ENCODE measurements at regions not wholly inside any gene's neighbourhood (a gene's known extent, or its start where the extent isn't known, plus 50 kb on each side); places are given as distances from the start of the nearest gene placed in this dataset.

DNA sequence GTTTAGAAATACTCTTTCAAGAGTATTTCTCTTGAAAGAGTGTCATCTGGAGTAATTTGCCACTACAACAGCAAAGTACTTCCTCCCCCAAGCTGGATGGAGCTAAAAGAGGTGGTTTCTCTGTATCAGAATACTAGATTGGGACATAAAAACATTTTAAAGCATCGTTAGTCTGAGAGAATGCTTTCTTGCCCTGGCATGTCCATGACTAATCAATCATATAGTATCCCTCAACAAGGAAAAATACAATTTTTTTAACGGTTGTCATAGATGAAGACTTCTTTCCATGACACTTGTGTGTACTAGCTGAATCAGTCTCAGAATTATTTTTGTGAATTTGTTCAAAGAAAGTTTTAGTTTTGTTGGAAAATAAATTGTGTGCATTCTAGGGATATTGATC, 237.9 kb downstream of the NEBL start:
- no peak overlapping the region for H2BK15ac ChIP-seq (ENCODE audit: low read length)
- no peaks in the 10 kb centered on the region for H3K79me1 ChIP-seq (ENCODE audit: low read depth, low read length)
- H2BK12ac ChIP-seq (ENCODE audit: low read depth, low read length): no peak overlapping the region
- H3K9me3 ChIP-seq (ENCODE audit: insufficient read depth in 2 of 2, low read depth in 1 of 2, low read length in 1 of 2): peaks cover 2 to 3% of the 10 kb centered on the region in 2 experiments; a peak in 1 of 4 replicates
- no peak overlapping the region for H4K5ac ChIP-seq (ENCODE audit: insufficient read length, low read depth, low read length)
- H3K23me2 ChIP-seq (ENCODE audit: low read depth, low read length): no peaks in the 10 kb centered on the region
- no peak for FAIRE-seq
- H4K20me1 ChIP-seq (replicated peaks in 1 of 2; ENCODE audit: control insufficient read depth in 1 of 2, insufficient read depth in 2 of 2, low read length in 2 of 2): no peaks in the 10 kb centered on the region
- DNase-seq (ENCODE audit: low read depth in 1 of 2, low spot score in 2 of 2): no peak
- H2AFZ ChIP-seq (ENCODE audit: low read length): no peak overlapping the region
- no peak overlapping the region for H3K56ac ChIP-seq (replicated peaks; ENCODE audit: insufficient read length, low read depth, low read length)
- H4K8ac ChIP-seq (ENCODE audit: extremely low read depth, insufficient read depth, low read length): no peak overlapping the region
- H3K23ac ChIP-seq (ENCODE audit: insufficient read length): no peak overlapping the region
- H3K9ac ChIP-seq (replicated peaks in 1 of 4; ENCODE audit: extremely low read depth in 1 of 4, low read depth in 3 of 4, low read length in 3 of 4): no peak overlapping the region
- H3K14ac ChIP-seq (ENCODE audit: insufficient read length): no peak overlapping the region
- no peak overlapping the region for H2BK20ac ChIP-seq (ENCODE audit: low read length)
- WGBS, 2 experiments (ENCODE audit: extremely low coverage in 1 of 2, insufficient coverage in 1 of 2, insufficient read length in 1 of 2, insufficient replicate concordance in 2 of 2, low coverage in 1 of 2, low lambda C conversion rate in 2 of 2, missing lambda C conversion rate in 1 of 2): 86% methylated on average over 2 of the region's 2 CpGs; no CpG with 5 or more reads in 1 of the 2 experiments
- no peak overlapping the region for H4K91ac ChIP-seq (replicated peaks; ENCODE audit: insufficient read length, low read length)
- no peaks in the 10 kb centered on the region for H3K79me2 ChIP-seq (ENCODE audit: control insufficient read depth in 1 of 2, insufficient read depth in 2 of 2, low read length in 2 of 2)
- no peak overlapping the region for H3K18ac ChIP-seq (ENCODE audit: extremely low read depth, low read length)
- peaks cover 0 to 3% (median 0%) of the 10 kb centered on the region in 4 experiments; a peak in 1 of 7 replicates for H3K4me1 ChIP-seq (replicated peaks in 1 of 4; ENCODE audit: control insufficient read depth in 3 of 4, insufficient read depth in 4 of 4, low read length in 3 of 4)
- ChIA-PET CTCF (ENCODE audit: partially characterized antibody) (no interaction called here), POLR2A (ENCODE audit: partially characterized antibody) (no interaction called here)
- no peak overlapping the region for H2BK5ac ChIP-seq (ENCODE audit: low read depth, low read length)
- no peaks in the 10 kb centered on the region for H3K27me3 ChIP-seq (replicated peaks in 1 of 4; ENCODE audit: control insufficient read depth in 3 of 4, extremely low read depth in 1 of 4, insufficient read depth in 3 of 4, low read length in 3 of 4)
- H3K36me3 ChIP-seq (ENCODE audit: control insufficient read depth in 2 of 4, insufficient read depth in 4 of 4, low read length in 3 of 4): no peaks in the 10 kb centered on the region
- no peak overlapping the region for H3K4ac ChIP-seq (replicated peaks; ENCODE audit: insufficient read length, low read depth, low read length)
- no peak for TF ChIP-seq SRF (IDR thresholded peaks at IDR 0.05; ENCODE audit: low read depth, low read length)
- no peak for TF ChIP-seq SP1 (IDR thresholded peaks at IDR 0.05; ENCODE audit: low read depth, low read length)
- no peak for TF ChIP-seq JUND (IDR thresholded peaks at IDR 0.05; ENCODE audit: low read length)
- no peak for TF ChIP-seq POLR2A (IDR thresholded peaks at IDR 0.05; ENCODE audit: control extremely low read depth in 1 of 2, low read depth in 2 of 2, low read length in 2 of 2)
- TF ChIP-seq, protein P1, sequence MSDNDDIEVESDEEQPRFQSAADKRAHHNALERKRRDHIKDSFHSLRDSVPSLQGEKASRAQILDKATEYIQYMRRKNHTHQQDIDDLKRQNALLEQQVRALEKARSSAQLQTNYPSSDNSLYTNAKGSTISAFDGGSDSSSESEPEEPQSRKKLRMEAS (IDR thresholded peaks at IDR 0.05): no peak
- TF ChIP-seq TAF1 (IDR thresholded peaks at IDR 0.05; ENCODE audit: low read depth, low read length): no peak
- TF ChIP-seq SP4 (IDR thresholded peaks at IDR 0.05; ENCODE audit: low read length): no peak
- TF ChIP-seq RXRA (IDR thresholded peaks at IDR 0.05; ENCODE audit: insufficient read depth, low read depth, low read length): no peak
- TF ChIP-seq PHF8 (conservative IDR thresholded peaks at IDR 0.05; ENCODE audit: low read depth, low read length): no peak
- TF ChIP-seq GABPA (IDR thresholded peaks at IDR 0.05; ENCODE audit: borderline replicate concordance, insufficient read depth, low read length): no peak
- TF ChIP-seq TBP (IDR thresholded peaks at IDR 0.05; ENCODE audit: low read depth, low read length): no peak
- TF ChIP-seq CTBP2 (IDR thresholded peaks at IDR 0.05; ENCODE audit: borderline replicate concordance, insufficient read depth, insufficient read length, low read length): no peak
- TF ChIP-seq TEAD4 (IDR thresholded peaks at IDR 0.05; ENCODE audit: low read depth, low read length): no peak
- TF ChIP-seq CEBPB (IDR thresholded peaks at IDR 0.05; ENCODE audit: low read depth, low read length): no peak
- no peak for TF ChIP-seq ASH2L (IDR thresholded peaks at IDR 0.05; ENCODE audit: low read length)
- no peak overlapping the region for H3K4me2 ChIP-seq (ENCODE audit: insufficient read depth in 1 of 2, low read depth in 2 of 2, low read length in 2 of 2)
- H3K4me3 ChIP-seq (ENCODE audit: extremely low read depth in 1 of 4, insufficient read depth in 2 of 4, low read depth in 3 of 4, low read length in 4 of 4): no peak overlapping the region
- no peak overlapping the region for H2AK5ac ChIP-seq (ENCODE audit: low read depth, low read length)
- H2BK120ac ChIP-seq (replicated peaks; ENCODE audit: low read depth, low read length): no peak overlapping the region
- no peak overlapping the region for H3K27ac ChIP-seq (ENCODE audit: low read depth, low read length)

Measured in H1 (cell line).